Stimulated activated CD4-positive, alpha-beta T cell treated with anti-CD3 and anti-CD28 coated beads, Interleukin-12 subunit alpha, Interleukin-12 subunit beta, amount 100 ng/mL, for 48 hours (primary cell): ENCODE measurements at regions not wholly inside any gene's neighbourhood (a gene's known extent, or its start where the extent isn't known, plus 50 kb on each side); places are given as distances from the start of the nearest gene placed in this dataset.
A peak's percentile ranks its signal among the peaks of the same experiment; 100 is the strongest.

ENCODE experiments used
- DNase-seq, 3 donors: peaks; one replicate each; pipeline ENCODE4 v3.0.0-alpha.2; 2020; ENCODE audit warnings: low read depth in 2 of 3, low spot score in 1 of 3

- no peak for DNase-seq
Observed at GRCh38 chr10:120960725-120961124, 109.6 kb downstream of the WDR11 start.

- no peak for DNase-seq
Observed at GRCh38 chr10:120961795-120962755, 110.9 kb downstream of the WDR11 start.

GRCh38 chr10:120962756-120963593 is 111.8 kb downstream of the WDR11 start:
- DNase-seq, result no peak

- DNase-seq, result no peak
Observed at GRCh38 chr10:120963594-120964220, 112.5 kb downstream of the WDR11 start.

GRCh38 chr10:120966657-120967045 is 115.5 kb downstream of the WDR11 start:
- no peak for DNase-seq

- DNase-seq, result no peak
Observed at GRCh38 chr10:120969219-120969645, 118.1 kb downstream of the WDR11 start.

GRCh38 chr10:120970595-120971529 is 119.7 kb downstream of the WDR11 start:
- no peak for DNase-seq

- DNase-seq, result no peak
Observed at GRCh38 chr10:120971671-120972070, 120.5 kb downstream of the WDR11 start.

GRCh38 chr10:120972259-120972658 is 121.1 kb downstream of the WDR11 start:
- no peak for DNase-seq

GRCh38 chr10:120975072-120975867 is 124.1 kb downstream of the WDR11 start:
- no peak for DNase-seq

GRCh38 chr10:120975868-120976225 is 124.7 kb downstream of the WDR11 start:
- DNase-seq, result no peak

GRCh38 chr10:120977897-120978296 is 126.7 kb downstream of the WDR11 start:
- DNase-seq, result no peak

- DNase-seq, result no peak
Observed at GRCh38 chr10:120978589-120979252, 127.6 kb downstream of the WDR11 start.

GRCh38 chr10:120979435-120980278 is 128.5 kb downstream of the WDR11 start:
- DNase-seq, result peak in 2 of 3 donors; percentile 1 to 4

GRCh38 chr10:120980279-120981255 is 129.4 kb downstream of the WDR11 start:
- no peak for DNase-seq

GRCh38 chr10:120981601-120982391 is 130.6 kb downstream of the WDR11 start:
- no peak for DNase-seq
